GM19372 (cell line): ENCODE measurements at regions not wholly inside any gene's neighbourhood (a gene's known extent, or its start where the extent isn't known, plus 50 kb on each side); places are given as distances from the start of the nearest gene placed in this dataset.

Experiments
- ATAC-seq: cut with Tn5 transposase; IDR thresholded peaks from one replicate; pipeline ENCODE4 v1.9.1; 2021; ENCODE audit warnings: mild to moderate bottlenecking, low read depth, moderate library complexity; ENCODE audit not compliant: unreplicated experiment

GRCh38 chr3:178456621-178457285 is 79.5 kb upstream of the KCNMB2 start:
- no peak for ATAC-seq

DNA sequence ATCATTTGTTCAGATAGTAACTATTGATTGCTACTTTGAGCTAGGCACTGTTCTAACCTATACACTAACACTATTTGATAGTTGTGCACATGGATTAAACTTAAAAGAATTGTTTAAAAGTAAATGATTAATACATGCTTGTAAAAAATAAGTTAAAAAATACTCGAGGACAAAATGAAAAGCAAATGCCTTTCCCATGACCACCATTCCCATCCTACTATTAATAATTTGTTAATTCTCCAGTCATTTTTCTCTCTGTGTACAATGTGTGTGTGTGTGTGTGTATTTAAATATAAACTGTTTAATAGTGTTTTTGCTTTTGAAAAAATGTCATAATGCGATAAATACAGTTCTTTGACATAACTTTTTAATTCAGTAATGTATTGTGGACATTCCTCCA is 78.7 kb upstream of the KCNMB2 start:
- ATAC-seq, result no peak

- no peak for ATAC-seq
These were observed 77.8 kb upstream of the KCNMB2 start for GRCh38 chr3:178458313-178459037.

GRCh38 chr3:178459038-178459410 is 77.2 kb upstream of the KCNMB2 start:
- ATAC-seq, result no peak

GRCh38 chr3:178465260-178466180 is 70.7 kb upstream of the KCNMB2 start:
- ATAC-seq, result no peak

- ATAC-seq, result no peak
These were observed 63.3 kb upstream of the KCNMB2 start for GRCh38 chr3:178472941-178473340.

DNA sequence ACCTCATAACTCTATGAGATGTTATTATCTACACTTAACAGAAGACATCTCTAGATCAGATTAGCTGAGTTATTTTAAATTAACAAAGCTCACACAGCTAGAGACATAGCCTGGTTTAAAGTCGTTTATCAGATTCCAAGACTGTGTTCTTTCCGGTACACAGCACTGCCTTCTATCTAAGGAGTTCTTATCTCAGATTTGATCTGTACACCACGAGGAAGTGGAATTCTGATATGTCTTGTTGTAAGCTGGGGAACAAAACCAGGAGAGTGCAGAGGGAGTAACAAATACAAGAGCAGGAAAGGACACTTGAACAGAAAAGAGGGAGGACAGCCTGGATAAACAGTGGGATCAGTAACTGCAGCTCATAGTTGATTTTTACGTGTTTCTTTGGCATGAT is 61.7 kb upstream of the KCNMB2 start:
- ATAC-seq, result no peak

DNA sequence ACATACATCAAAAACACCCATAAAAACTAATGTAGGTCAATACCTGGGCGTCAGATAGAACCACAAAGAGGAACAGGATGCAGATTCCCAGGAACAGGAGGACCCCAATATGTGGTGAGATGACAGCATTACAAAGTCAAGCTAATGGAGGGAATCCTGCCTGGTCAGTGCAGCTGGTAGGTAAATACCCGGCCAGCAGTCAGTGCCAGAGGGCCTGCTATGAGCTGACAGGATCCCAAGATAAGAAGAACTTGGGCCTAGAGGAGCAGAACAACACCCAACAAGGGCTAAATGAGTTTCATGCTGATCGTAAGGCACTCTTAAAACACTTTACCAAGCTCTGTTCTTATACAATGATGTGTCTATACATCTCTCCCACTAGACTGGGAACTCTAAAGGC is 61.2 kb upstream of the KCNMB2 start:
- ATAC-seq, result no peak

DNA sequence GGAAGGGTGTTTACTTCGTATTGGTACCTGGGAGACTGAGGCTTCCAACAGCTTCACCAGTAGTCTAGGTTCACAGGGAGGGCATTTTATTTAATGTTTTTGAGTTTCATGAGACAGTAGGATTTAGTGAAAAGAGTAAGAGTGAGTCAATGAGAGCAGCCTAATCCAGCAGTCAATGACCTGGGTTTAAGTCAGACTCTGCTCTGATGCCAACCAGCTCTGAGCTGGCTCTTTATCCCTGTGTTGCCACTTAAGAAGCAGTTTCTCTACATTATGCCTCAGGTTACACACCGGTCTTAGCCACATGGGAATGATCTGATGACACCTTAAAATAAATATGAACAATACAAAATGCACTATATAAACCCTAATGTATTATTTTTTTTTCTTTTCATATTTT is 59.4 kb upstream of the KCNMB2 start:
- ATAC-seq, result no peak

- ATAC-seq, result no peak
These were observed 56.8 kb upstream of the KCNMB2 start for GRCh38 chr3:178479446-178479845.

- no peak for ATAC-seq
These were observed 56.4 kb upstream of the KCNMB2 start for GRCh38 chr3:178479860-178480259.

GRCh38 chr3:178480274-178480673 is 56.0 kb upstream of the KCNMB2 start:
- peak; percentile 17 for ATAC-seq

- ATAC-seq, result peak; percentile 99
These were observed 55.4 kb upstream of the KCNMB2 start for GRCh38 chr3:178480795-178481194.

- ATAC-seq, result no peak
These were observed 53.3 kb upstream of the KCNMB2 start for GRCh38 chr3:178482981-178483380.

DNA sequence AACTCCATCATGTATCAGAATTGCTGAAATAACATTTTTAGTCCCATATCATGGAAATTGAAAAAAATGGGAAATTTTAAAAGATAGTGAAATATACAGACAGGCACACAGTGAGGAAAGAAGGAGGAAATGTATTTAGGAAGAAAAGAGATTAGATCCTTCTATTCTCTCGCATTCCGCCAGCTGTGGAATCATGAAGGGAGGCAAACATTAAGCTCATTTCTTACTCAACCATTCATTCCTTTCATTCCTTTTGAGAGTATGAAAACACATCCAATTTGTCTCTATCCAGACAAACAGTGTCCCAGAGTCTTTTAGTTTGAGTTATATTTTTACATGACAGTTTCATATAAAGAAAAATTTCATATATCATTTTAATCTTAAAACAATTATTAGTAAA is 52.5 kb upstream of the KCNMB2 start:
- no peak for ATAC-seq

- ATAC-seq, result no peak
These were observed 50.5 kb upstream of the KCNMB2 start for GRCh38 chr3:178485756-178486155.
